SK-N-SH (cell line): ENCODE measurements at regions not wholly inside any gene's neighbourhood (a gene's known extent, or its start where the extent isn't known, plus 50 kb on each side); places are given as distances from the start of the nearest gene placed in this dataset.

Experiments
- EP300 ChIP-seq, 2 experiments: IDR thresholded peaks; 2 replicates each; pipeline versions ENCODE4 v1.4.0 to v1.6.1; 2012; ENCODE audit warnings: borderline replicate concordance in 1 of 2, low read depth in 1 of 2, low read length in 1 of 2
- RFX5 ChIP-seq: IDR thresholded peaks from 2 replicates; pipeline ENCODE4 v1.6.1; 2012; ENCODE audit warnings: mild to moderate bottlenecking, improper control_type of control experiment, low read length

- TF ChIP-seq RFX5 (no peak), EP300 (IDR thresholded peaks at IDR 0.05; ENCODE audit: borderline replicate concordance in 1 of 2, low read depth in 1 of 2, low read length in 1 of 2) (no peak)
Observed at GRCh38 chr4:138831948-138832347, 183.6 kb upstream of the NOCT start.
